ENCODE measurements at regions not wholly inside any gene's neighbourhood (a gene's known extent, or its start where the extent isn't known, plus 50 kb on each side); places are given as distances from the start of the nearest gene placed in this dataset.

DNA sequence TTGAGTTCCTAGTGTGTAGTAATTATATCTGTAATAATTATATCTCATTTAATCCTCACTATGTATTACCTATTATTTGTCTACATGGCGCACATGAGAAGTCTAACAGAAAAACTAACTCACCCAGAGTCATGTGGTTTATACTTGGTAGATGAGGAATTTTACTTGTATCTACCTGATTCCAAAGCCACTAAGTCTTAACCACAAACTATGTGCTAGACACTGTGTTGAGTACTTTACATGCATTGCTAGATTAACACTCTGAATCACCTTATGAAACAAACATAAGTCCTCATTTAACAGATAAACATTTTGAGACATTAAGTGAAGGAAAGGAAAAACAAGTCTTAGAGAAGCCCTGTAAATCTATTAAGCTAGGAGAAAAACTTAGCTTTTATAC lies 404.8 kb downstream of the TLR4 start:
- Mint-ChIP-seq H3K9me3 (no peaks in the 10 kb centered on the region), H3K4me3 (no peak overlapping the region), H3K4me1 (peaks cover 24 to 30% of the 10 kb centered on the region in 2 experiments), H3K27ac (no peak overlapping the region), H3K36me3 (ENCODE audit: insufficient read depth in 1 of 3, low read depth in 3 of 3) (no peaks in the 10 kb centered on the region), H3K27me3 (ENCODE audit: low read depth) (no peaks in the 10 kb centered on the region)
- Histone ChIP-seq H4K8ac (replicated peaks; ENCODE audit: insufficient read length, low read depth, low read length) (no peak overlapping the region), H2AFZ (ENCODE audit: low read length) (no peak overlapping the region), H3K27me3 (ENCODE audit: insufficient read depth, low read length) (no peaks in the 10 kb centered on the region), H3T11ph (ENCODE audit: low read length) (no peak overlapping the region), H3K4me2 (ENCODE audit: insufficient read depth, insufficient read length, low read length) (no peak overlapping the region), H3K56ac (ENCODE audit: insufficient read length, low read depth, low read length) (no peak overlapping the region), H2BK15ac (ENCODE audit: low read depth, low read length) (no peak overlapping the region), H2BK120ac (ENCODE audit: low read depth, low read length, poor library complexity, severe bottlenecking) (no peak overlapping the region), H3K9me3 (ENCODE audit: control insufficient read depth, low read depth, low read length) (no peaks in the 10 kb centered on the region), H3K27ac (ENCODE audit: insufficient read length, low read depth, low read length) (no peak overlapping the region), H3K14ac (ENCODE audit: insufficient read depth, low read length) (no peak overlapping the region), H4K5ac (ENCODE audit: insufficient read length, low read depth, low read length) (no peak overlapping the region), H3K79me2 (ENCODE audit: insufficient read depth, low read length) (no peaks in the 10 kb centered on the region), H2BK12ac (ENCODE audit: insufficient read length, low read depth, low read length) (no peak overlapping the region), H3K4ac (ENCODE audit: low read depth, low read length) (no peak overlapping the region), H2AK5ac (ENCODE audit: insufficient read length, low read length) (no peak overlapping the region), H3K23ac (ENCODE audit: insufficient read length, low read depth, low read length) (no peak overlapping the region), H3K18ac (ENCODE audit: insufficient read length, low read depth, low read length) (no peak overlapping the region), H2BK5ac (ENCODE audit: insufficient read length, low read length) (no peak overlapping the region), H3K9ac (ENCODE audit: extremely low read depth, insufficient read length, low read length) (no peak overlapping the region), H4K91ac (ENCODE audit: insufficient read length, low read depth, low read length) (no peak overlapping the region), H3K79me1 (ENCODE audit: insufficient read depth, low read depth, low read length, poor library complexity, severe bottlenecking) (no peaks in the 10 kb centered on the region), H2BK20ac (ENCODE audit: low read depth, low read length, poor library complexity, severe bottlenecking) (no peak overlapping the region), H3K4me1 (ENCODE audit: insufficient read depth, low read length) (peaks cover 3% of the 10 kb centered on the region; the same call in 1 of the 2 replicates), H3K23me2 (ENCODE audit: insufficient read length, low read depth, low read length, poor library complexity, severe bottlenecking) (no peaks in the 10 kb centered on the region), H4K20me1 (ENCODE audit: control insufficient read depth, insufficient read depth, insufficient read length) (no peaks in the 10 kb centered on the region)
- TF ChIP-seq, protein P1, sequence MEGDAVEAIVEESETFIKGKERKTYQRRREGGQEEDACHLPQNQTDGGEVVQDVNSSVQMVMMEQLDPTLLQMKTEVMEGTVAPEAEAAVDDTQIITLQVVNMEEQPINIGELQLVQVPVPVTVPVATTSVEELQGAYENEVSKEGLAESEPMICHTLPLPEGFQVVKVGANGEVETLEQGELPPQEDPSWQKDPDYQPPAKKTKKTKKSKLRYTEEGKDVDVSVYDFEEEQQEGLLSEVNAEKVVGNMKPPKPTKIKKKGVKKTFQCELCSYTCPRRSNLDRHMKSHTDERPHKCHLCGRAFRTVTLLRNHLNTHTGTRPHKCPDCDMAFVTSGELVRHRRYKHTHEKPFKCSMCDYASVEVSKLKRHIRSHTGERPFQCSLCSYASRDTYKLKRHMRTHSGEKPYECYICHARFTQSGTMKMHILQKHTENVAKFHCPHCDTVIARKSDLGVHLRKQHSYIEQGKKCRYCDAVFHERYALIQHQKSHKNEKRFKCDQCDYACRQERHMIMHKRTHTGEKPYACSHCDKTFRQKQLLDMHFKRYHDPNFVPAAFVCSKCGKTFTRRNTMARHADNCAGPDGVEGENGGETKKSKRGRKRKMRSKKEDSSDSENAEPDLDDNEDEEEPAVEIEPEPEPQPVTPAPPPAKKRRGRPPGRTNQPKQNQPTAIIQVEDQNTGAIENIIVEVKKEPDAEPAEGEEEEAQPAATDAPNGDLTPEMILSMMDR (conservative IDR thresholded peaks at IDR 0.05): no peak
- no peak for DNase-seq
- no CpG with 5 or more reads among the region's 1 CpG for WGBS (ENCODE audit: extremely low coverage, insufficient read length, low lambda C conversion rate)

Data from H9 (cell line).